ENCODE measurements at regions not wholly inside any gene's neighbourhood (a gene's known extent, or its start where the extent isn't known, plus 50 kb on each side); places are given as distances from the start of the nearest gene placed in this dataset.

GRCh38 chr7:49580761-49581160, 192.7 kb upstream of the VWC2 start:
- Histone ChIP-seq H3K9me3 (ENCODE audit: insufficient read depth, low read depth, low read length) (no peaks in the 10 kb centered on the region), H3K79me2 (ENCODE audit: insufficient read depth, low read length) (no peaks in the 10 kb centered on the region), H3K4me2 (ENCODE audit: low read depth, low read length, poor library complexity, severe bottlenecking) (no peak overlapping the region), H3K4me3 (ENCODE audit: low read length, poor library complexity, severe bottlenecking) (no peak overlapping the region), H3K36me3 (ENCODE audit: insufficient read depth, low read length) (no peaks in the 10 kb centered on the region), H3K27me3 (ENCODE audit: insufficient read depth, low read length, poor library complexity, severe bottlenecking) (no peaks in the 10 kb centered on the region), H4K20me1 (ENCODE audit: insufficient read depth, low read length, poor library complexity, severe bottlenecking) (no peaks in the 10 kb centered on the region), H3K4me1 (ENCODE audit: insufficient read depth, low read length, poor library complexity, severe bottlenecking) (no peaks in the 10 kb centered on the region), H3F3A (ENCODE audit: low read depth) (no peaks in the 10 kb centered on the region), H2AFZ (ENCODE audit: low read length) (no peak overlapping the region), H3K9me2 (replicated peaks; ENCODE audit: low read depth, low read length) (no peaks in the 10 kb centered on the region), H3K9ac (ENCODE audit: low read depth, low read length, poor library complexity, severe bottlenecking) (no peak overlapping the region)
- TF ChIP-seq EZH2phosphoT487 (IDR thresholded peaks at IDR 0.05; ENCODE audit: borderline replicate concordance), result no peak
- TF ChIP-seq, protein P1, sequence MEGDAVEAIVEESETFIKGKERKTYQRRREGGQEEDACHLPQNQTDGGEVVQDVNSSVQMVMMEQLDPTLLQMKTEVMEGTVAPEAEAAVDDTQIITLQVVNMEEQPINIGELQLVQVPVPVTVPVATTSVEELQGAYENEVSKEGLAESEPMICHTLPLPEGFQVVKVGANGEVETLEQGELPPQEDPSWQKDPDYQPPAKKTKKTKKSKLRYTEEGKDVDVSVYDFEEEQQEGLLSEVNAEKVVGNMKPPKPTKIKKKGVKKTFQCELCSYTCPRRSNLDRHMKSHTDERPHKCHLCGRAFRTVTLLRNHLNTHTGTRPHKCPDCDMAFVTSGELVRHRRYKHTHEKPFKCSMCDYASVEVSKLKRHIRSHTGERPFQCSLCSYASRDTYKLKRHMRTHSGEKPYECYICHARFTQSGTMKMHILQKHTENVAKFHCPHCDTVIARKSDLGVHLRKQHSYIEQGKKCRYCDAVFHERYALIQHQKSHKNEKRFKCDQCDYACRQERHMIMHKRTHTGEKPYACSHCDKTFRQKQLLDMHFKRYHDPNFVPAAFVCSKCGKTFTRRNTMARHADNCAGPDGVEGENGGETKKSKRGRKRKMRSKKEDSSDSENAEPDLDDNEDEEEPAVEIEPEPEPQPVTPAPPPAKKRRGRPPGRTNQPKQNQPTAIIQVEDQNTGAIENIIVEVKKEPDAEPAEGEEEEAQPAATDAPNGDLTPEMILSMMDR (conservative IDR thresholded peaks at IDR 0.05; ENCODE audit: low read length), result no peak

DNA sequence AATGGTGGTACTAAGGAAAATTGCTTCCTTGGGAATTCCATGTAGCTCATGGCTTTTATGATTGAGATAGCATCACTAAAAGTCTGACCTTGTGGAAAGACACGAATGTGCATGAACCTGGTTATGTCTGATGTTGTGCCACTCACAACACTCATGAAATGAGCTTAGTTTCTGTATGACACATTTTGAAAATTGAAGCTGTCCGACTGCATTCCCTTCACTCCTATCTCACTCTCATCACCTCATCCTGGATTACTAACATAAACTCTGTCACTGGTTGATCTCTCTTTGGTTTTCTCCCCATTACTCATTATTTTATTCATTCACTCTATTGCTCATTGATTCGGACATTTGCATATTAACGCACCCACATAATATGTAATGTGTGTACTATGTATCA, 190.0 kb upstream of the VWC2 start:
- Histone ChIP-seq H3F3A (ENCODE audit: low read depth) (no peaks in the 10 kb centered on the region), H3K79me2 (ENCODE audit: insufficient read depth, low read length) (no peaks in the 10 kb centered on the region), H4K20me1 (ENCODE audit: insufficient read depth, low read length, poor library complexity, severe bottlenecking) (no peaks in the 10 kb centered on the region), H3K9me3 (ENCODE audit: insufficient read depth, low read depth, low read length) (no peaks in the 10 kb centered on the region), H3K4me3 (ENCODE audit: low read length, poor library complexity, severe bottlenecking) (no peak overlapping the region), H2AFZ (ENCODE audit: low read length) (no peak overlapping the region), H3K4me2 (ENCODE audit: low read depth, low read length, poor library complexity, severe bottlenecking) (no peak overlapping the region), H3K4me1 (ENCODE audit: insufficient read depth, low read length, poor library complexity, severe bottlenecking) (no peaks in the 10 kb centered on the region), H3K9me2 (replicated peaks; ENCODE audit: low read depth, low read length) (no peaks in the 10 kb centered on the region), H3K27me3 (ENCODE audit: insufficient read depth, low read length, poor library complexity, severe bottlenecking) (no peaks in the 10 kb centered on the region), H3K9ac (ENCODE audit: low read depth, low read length, poor library complexity, severe bottlenecking) (no peak overlapping the region), H3K36me3 (ENCODE audit: insufficient read depth, low read length) (no peaks in the 10 kb centered on the region)
- no peak for TF ChIP-seq EZH2phosphoT487 (IDR thresholded peaks at IDR 0.05; ENCODE audit: borderline replicate concordance)
- TF ChIP-seq, protein P1 (conservative IDR thresholded peaks at IDR 0.05; ENCODE audit: low read length), result no peak

DNA sequence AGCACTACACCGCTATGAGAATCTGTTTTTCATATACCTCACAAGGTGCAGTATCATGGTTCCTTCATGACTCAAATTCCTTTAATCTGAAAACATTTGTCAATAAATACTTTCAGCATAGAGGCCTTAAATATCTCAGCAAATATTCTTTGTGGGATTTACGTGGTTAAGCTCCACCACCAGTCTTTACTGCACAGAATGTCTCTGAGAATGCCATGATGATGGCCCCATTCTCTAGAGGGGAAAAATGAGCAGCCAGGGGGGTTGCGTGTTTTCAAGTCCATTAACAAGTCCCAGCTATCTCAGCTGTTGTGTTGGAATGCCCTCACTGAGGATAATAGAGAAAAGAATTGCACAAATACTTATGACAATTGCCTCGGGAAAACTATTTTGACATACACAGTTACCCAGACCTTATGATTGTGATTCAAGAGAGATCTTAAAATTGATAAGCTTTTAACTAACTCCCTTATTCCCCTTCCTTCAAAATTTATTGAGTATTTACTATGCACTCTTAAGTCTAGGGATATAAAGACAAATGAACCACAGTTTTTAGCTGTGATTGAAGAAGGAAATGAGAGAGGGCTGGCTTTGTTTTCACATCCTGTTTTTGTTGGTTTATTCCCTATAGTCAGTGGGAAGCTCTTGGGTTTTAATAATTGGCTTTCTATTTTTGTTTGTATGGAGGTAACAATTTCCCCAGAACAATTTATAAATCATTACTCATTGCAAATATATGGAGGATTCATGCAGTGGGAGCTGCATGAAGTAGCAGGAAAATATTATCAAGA, 176.5 kb upstream of the VWC2 start:
- Histone ChIP-seq H3K79me2 (ENCODE audit: insufficient read depth, low read length) (no peaks in the 10 kb centered on the region), H3K27me3 (ENCODE audit: insufficient read depth, low read length, poor library complexity, severe bottlenecking) (no peaks in the 10 kb centered on the region), H3K36me3 (ENCODE audit: insufficient read depth, low read length) (no peaks in the 10 kb centered on the region), H2AFZ (ENCODE audit: low read length) (no peak overlapping the region), H3K9me2 (replicated peaks; ENCODE audit: low read depth, low read length) (no peaks in the 10 kb centered on the region), H3K4me2 (ENCODE audit: low read depth, low read length, poor library complexity, severe bottlenecking) (no peak overlapping the region), H3K4me3 (ENCODE audit: low read length, poor library complexity, severe bottlenecking) (no peak overlapping the region), H3K9me3 (ENCODE audit: insufficient read depth, low read depth, low read length) (no peaks in the 10 kb centered on the region), H3F3A (ENCODE audit: low read depth) (no peaks in the 10 kb centered on the region), H3K9ac (ENCODE audit: low read depth, low read length, poor library complexity, severe bottlenecking) (no peak overlapping the region), H3K4me1 (ENCODE audit: insufficient read depth, low read length, poor library complexity, severe bottlenecking) (no peaks in the 10 kb centered on the region), H4K20me1 (ENCODE audit: insufficient read depth, low read length, poor library complexity, severe bottlenecking) (no peaks in the 10 kb centered on the region)
- TF ChIP-seq EZH2phosphoT487 (IDR thresholded peaks at IDR 0.05; ENCODE audit: borderline replicate concordance), result no peak
- TF ChIP-seq, protein P1 (conservative IDR thresholded peaks at IDR 0.05; ENCODE audit: low read length), result no peak

Measured in Loucy (cell line).